VCaP (cell line): ENCODE measurements at regions not wholly inside any gene's neighbourhood (a gene's known extent, or its start where the extent isn't known, plus 50 kb on each side); places are given as distances from the start of the nearest gene placed in this dataset.
"Not testable (repeated sequence)": the region's sequence is repeated elsewhere in the genome, so short reads cannot be mapped to it uniquely, and the experiment has no call there.

Source experiments
- H3K27ac ChIP-seq: fragments of 450-650 bp; 2 replicates; pipeline ENCODE4 v1.5.1; 2017
- TF ChIP-seq, protein P1 (sequence below): fragments of 450-650 bp; conservative IDR thresholded peaks from 2 replicates; pipeline ENCODE4 v1.5.1; 2017; ENCODE audit warnings: mild to moderate bottlenecking, moderate library complexity

DNA sequence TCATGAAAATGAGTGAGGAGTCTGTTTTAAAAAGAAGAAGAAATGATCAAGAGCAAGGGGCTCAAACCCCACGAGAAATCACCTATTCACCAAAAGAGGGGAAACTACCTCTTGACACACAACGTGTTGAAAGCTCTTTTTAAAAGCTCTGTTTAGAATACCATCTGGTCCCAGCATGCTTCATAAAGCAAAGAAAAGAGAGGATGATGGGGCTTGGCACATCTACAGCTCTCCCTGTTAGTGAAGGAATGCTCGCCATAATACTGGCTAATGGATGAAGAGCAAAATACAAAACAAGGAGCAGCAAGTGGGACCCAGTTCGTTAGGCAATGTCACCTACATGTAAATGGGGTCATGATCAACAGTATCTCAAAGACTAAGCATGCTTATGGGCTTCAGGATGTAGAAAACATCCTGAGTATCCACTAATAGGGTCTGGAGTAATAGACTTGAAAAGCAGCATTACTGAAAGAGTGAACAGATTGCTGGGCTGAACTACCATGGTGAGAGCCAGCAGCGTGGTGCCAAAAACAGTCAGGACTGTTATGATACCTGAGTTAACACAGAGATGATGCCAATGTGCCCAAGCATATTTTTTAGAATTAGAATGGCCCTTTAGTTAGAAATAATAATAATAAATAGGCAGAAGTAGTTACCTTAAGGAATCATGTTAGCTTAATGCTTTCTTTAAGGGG lies 159.7 kb upstream of the POU1F1 start:
- no peak overlapping the region for H3K27ac ChIP-seq
- TF ChIP-seq, protein P1, sequence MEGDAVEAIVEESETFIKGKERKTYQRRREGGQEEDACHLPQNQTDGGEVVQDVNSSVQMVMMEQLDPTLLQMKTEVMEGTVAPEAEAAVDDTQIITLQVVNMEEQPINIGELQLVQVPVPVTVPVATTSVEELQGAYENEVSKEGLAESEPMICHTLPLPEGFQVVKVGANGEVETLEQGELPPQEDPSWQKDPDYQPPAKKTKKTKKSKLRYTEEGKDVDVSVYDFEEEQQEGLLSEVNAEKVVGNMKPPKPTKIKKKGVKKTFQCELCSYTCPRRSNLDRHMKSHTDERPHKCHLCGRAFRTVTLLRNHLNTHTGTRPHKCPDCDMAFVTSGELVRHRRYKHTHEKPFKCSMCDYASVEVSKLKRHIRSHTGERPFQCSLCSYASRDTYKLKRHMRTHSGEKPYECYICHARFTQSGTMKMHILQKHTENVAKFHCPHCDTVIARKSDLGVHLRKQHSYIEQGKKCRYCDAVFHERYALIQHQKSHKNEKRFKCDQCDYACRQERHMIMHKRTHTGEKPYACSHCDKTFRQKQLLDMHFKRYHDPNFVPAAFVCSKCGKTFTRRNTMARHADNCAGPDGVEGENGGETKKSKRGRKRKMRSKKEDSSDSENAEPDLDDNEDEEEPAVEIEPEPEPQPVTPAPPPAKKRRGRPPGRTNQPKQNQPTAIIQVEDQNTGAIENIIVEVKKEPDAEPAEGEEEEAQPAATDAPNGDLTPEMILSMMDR = no peak

DNA sequence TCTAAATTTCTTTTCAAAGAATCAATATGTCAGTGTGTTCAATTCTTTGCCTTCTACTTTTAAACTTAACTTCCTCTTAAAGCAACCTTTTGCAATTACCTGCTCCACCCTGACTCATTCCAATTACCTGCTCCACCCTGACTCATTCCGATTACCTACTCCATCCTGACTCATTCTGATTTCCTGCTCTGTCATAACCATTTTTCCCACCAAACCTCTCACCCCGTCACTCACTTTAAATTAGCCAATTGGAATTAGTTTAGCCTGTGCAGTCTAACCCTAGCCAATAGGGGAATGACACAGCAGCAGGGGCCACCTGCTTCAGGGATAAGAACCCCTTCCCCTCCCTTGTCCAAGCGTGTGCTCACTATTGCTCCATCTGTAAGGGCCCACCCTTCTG lies 157.1 kb upstream of the POU1F1 start:
- H3K27ac ChIP-seq = not testable (repeated sequence)

DNA sequence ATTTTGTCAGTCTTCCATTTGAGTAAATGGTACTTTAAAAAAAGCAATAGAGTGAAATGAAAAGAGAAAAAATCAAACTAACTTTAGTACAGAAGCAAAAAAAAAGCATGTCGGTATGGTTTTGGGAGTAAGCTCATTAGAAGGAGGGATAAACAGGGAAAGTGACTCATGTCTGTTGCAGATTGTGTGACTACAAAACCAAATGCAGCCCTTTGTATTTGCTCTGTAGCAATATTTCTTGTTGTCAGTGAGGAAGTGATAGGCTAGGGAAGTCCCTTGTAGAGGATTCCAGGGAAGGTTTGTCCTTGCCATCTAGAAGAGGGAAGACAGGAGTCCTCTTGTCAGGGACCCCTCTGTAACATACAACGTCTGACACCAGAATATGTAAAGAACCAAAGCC lies 150.5 kb upstream of the POU1F1 start:
- H3K27ac ChIP-seq = no peak overlapping the region
- TF ChIP-seq, protein P1 = no peak

DNA sequence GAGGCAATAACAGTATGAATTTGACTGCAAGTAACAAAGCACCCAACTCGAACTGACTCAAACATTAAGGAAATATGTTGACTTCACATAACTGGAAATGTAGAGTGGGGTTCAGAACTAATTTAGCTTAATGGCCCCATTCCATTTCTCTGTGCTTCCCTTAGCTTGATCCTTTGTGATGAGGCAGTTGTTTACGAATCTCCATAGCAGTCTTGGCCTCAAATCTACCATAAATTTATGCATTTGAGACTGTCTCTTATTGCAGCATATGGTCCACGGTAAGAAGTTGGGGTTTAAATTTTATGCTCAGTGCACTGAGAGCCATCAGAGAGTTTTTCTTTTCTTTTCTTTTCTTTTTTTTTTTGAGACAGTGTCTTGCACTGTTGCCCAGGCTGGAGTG lies 148.7 kb upstream of the POU1F1 start:
- H3K27ac ChIP-seq = no peak overlapping the region
- TF ChIP-seq, protein P1 = no peak

DNA sequence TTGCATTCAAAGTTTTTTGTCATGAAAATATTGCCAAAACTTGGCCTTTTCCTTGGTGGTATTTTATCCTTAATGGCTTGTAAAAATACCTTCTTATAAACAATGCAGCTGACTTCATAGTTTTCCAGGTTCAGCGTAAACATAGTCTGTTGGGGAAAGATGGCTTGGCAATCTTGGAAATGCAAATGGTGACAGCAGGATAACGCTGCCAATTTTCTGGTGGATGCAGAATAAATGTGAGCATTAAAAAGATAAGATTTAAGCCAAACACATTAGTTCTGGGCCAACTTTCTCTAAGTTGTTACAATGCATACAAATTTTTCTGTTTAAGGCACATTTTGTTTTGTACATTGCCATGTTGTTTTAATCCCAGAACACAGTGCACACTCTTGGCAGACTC lies 147.0 kb upstream of the POU1F1 start:
- H3K27ac ChIP-seq = no peak overlapping the region
- TF ChIP-seq, protein P1 = no peak

DNA sequence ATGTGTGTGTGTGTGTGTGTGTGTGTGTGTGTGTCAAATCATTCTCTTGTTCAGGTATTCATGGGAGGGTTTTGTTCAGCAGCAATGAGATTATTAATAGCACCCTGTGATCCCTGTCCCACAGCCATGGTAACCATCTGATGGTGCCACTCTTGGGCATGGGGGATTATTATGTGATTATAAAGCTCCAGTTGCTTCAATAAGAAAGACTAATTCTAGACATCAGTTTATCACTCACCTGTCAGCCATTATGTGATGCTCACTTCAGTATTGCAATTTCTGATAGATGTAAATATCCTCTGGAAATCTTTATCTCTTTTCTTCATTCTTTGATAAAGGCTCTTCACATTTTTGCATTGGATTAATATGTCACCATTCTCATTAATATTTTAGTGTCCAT lies 145.9 kb upstream of the POU1F1 start:
- TF ChIP-seq, protein P1 = no peak
- H3K27ac ChIP-seq = no peak overlapping the region

DNA sequence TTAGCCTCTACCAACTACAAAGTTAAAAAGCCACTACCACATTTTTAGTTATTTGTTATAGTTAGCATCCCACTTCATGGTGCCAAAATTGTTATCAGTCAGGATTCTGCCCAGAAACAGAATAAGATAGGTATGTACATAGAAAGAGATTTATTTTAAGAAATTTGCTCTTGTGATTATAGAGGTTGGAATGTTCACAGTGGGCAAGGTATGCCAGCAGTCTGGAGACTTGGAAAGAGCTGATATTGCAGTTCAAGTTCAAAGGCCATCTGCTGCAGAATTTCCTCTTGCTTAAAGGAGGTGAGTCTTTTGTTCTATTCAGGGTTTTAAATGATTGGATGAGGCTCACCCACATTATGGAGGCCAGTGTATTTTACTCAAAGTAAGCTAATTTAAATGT lies 143.8 kb upstream of the POU1F1 start:
- no peak overlapping the region for H3K27ac ChIP-seq
- TF ChIP-seq, protein P1 = no peak

DNA sequence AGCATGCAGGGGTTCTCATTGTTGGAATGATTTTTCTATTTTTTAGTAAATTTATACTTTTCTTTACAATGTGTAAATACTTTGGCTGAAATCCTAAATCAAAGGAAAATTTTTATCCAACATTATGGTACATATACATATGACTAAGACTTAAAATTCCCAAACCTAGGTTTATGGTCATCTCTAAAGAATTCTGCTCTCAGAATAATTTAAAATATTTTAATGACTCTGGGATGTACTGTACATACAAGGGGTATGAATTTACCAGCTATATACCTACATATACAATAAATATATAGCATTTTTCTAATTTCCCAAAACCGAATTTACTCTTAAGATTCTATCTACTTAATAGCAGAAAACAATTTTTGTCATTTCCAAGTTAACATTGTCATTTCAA lies 137.9 kb upstream of the POU1F1 start:
- H3K27ac ChIP-seq = no peak overlapping the region
- TF ChIP-seq, protein P1 = no peak
